ENCODE measurements at regions not wholly inside any gene's neighbourhood (a gene's known extent, or its start where the extent isn't known, plus 50 kb on each side); places are given as distances from the start of the nearest gene placed in this dataset.
"Not testable (repeated sequence)": the region's sequence is repeated elsewhere in the genome, so short reads cannot be mapped to it uniquely, and the experiment has no call there.

DNA sequence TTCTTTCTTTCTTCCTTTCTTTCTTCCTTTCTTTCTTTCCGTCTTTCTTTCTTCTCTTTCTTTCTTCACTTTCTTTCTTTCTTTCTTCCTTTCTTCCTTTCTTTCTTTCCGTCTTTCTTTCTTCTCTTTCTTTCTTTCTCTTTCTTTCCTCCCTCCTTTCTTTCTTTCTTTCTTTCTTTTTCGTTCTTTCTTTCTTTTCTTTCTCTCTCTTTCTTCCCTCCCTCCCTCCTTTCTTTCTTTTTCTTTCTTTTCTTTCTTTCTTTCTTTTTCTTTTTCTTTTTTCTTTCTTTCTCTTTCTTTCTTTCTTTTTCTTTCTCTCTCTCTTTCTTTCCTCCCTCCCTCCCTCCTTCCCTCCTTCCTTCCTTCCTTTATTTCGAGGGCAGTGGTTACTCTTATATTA lies 667.3 kb upstream of the PRMT6 start:
- TF ChIP-seq, protein P1, sequence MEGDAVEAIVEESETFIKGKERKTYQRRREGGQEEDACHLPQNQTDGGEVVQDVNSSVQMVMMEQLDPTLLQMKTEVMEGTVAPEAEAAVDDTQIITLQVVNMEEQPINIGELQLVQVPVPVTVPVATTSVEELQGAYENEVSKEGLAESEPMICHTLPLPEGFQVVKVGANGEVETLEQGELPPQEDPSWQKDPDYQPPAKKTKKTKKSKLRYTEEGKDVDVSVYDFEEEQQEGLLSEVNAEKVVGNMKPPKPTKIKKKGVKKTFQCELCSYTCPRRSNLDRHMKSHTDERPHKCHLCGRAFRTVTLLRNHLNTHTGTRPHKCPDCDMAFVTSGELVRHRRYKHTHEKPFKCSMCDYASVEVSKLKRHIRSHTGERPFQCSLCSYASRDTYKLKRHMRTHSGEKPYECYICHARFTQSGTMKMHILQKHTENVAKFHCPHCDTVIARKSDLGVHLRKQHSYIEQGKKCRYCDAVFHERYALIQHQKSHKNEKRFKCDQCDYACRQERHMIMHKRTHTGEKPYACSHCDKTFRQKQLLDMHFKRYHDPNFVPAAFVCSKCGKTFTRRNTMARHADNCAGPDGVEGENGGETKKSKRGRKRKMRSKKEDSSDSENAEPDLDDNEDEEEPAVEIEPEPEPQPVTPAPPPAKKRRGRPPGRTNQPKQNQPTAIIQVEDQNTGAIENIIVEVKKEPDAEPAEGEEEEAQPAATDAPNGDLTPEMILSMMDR (IDR thresholded peaks at IDR 0.05), result not testable (repeated sequence)
- TF ChIP-seq POLR2A (IDR thresholded peaks at IDR 0.05), result not testable (repeated sequence)
